HG03460 (cell line): ENCODE measurements at regions not wholly inside any gene's neighbourhood (a gene's known extent, or its start where the extent isn't known, plus 50 kb on each side); places are given as distances from the start of the nearest gene placed in this dataset.
"Not testable (repeated sequence)": the region's sequence is repeated elsewhere in the genome, so short reads cannot be mapped to it uniquely, and the experiment has no call there.

Source experiments
- ATAC-seq: cut with Tn5 transposase; IDR thresholded peaks from one replicate; pipeline ENCODE4 v1.9.1; 2021; ENCODE audit not compliant: unreplicated experiment

DNA sequence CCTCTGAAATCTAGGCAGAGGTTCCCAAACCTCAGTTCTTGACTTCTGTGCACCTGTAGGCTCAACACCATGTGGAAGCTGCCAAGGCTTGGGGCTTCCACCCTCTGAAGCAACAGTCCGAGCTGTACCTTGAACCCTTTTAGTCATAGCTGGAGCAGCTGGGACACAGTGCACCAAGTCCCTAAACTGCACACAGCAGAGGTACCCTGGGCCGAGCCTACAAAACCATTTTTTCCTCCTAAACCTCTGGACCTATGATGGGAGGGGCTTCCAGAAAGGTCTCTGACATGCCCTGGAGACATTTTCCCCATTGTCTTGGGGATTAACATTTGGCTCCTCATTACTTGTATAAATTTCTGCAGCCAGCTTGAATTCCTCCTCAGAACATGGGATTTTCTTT, 168.8 kb downstream of the TLE3 start:
- ATAC-seq = not testable (repeated sequence)

- ATAC-seq = no peak
These were observed 167.6 kb downstream of the TLE3 start for GRCh38 chr15:69929905-69930630.

- no peak for ATAC-seq
These were observed 167.0 kb downstream of the TLE3 start for GRCh38 chr15:69930754-69931153.

GRCh38 chr15:69931156-69931555, 166.6 kb downstream of the TLE3 start:
- ATAC-seq = no peak

- no peak for ATAC-seq
These were observed 163.1 kb downstream of the TLE3 start for GRCh38 chr15:69934607-69935006.

- no peak for ATAC-seq
These were observed 157.9 kb downstream of the TLE3 start for GRCh38 chr15:69939513-69940440.

- no peak for ATAC-seq
These were observed 157.0 kb downstream of the TLE3 start for GRCh38 chr15:69940441-69941300.

GRCh38 chr15:69941301-69941605, 156.5 kb downstream of the TLE3 start:
- ATAC-seq = no peak

GRCh38 chr15:69941706-69942495, 155.8 kb downstream of the TLE3 start:
- ATAC-seq = no peak

DNA sequence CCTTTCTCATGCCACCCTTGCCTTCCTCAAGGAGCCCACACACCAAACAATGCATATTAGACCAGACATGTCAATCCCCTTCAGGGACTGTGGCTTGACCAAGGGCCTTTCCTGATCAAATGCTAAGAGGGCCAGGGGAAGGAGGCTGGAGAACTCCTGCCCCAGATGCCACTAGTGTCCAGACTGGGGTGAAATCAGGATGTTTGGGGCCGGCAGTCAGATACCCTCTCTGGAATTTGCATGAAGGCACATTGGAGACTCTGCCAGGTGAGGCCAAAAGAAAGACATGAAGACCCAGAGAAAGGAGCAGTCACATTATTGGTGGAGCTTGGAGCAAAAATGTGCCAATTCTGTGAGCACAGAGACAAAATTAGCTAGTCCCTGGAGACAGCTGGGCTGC, 154.1 kb downstream of the TLE3 start:
- no peak for ATAC-seq

- no peak for ATAC-seq
These were observed 152.0 kb downstream of the TLE3 start for GRCh38 chr15:69945729-69946128.

GRCh38 chr15:69946870-69947269, 150.8 kb downstream of the TLE3 start:
- ATAC-seq = no peak

- ATAC-seq = no peak
These were observed 150.3 kb downstream of the TLE3 start for GRCh38 chr15:69947394-69947793.

DNA sequence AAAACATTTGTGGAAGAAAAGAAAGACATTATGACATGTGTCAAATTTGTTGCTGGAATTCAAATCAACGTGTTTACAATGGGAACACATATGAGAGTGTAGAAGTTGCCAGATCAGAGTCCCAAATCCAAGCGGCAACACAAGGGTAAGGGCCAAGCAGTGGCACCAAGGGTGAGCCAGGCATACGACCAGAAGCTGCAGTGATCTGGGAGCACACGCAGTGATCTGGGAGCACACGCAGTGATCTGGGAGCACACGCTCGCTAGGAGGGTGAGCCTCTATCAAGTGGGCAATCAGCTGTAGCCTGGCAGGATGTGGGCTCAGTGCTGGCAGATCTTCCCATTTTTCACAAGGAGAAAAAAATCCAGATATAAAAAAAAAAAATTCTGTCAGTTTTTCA, 148.2 kb downstream of the TLE3 start:
- no peak for ATAC-seq

DNA sequence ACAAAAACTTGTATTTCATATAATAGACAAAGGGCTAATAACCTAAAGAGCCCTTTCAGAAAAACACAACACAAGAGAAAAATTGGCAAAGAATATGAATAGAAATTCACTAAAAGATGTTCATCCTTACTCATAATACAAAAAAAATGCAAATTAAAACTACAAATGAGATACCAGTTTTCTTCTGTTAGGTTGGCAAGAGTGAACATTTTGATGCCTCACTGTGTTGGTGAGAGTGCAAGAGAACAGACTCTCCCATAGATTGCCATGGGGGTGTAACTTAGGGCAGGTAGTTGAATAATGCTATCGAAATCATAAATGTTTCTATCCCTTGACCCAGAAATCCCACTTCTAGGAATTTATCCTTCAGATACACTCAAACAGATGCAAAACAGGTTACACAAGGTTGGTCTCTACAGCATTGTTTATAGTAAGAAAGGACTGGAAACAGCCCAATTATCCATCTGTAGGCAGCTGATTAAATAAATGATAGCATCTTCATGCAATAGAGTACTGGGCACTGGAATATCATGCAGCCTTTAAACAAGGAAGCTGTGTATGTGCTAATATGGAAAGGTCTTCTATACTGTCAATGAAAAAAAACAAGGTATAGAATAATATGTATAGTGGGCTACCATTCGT, 146.3 kb downstream of the TLE3 start:
- no peak for ATAC-seq

GRCh38 chr15:69951898-69952555, 145.7 kb downstream of the TLE3 start:
- no peak for ATAC-seq

DNA sequence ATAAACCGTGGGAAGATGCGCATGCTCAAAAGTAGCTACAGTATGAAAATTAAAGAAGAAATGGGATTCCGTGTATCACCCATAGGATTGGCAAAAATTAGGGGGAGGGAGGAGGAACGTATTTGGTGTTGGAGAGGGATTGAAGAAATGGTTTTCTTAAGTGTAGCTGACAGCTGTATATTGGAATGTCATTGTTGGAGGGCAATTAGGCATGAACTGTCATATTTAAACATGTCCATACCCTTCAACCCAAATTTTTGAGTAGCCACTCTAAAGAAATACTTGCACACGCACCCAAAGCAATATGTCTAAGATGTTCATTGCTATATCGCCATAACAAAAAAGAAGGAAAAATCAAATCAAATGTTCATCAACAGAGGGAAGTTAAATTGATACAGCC, 144.7 kb downstream of the TLE3 start:
- ATAC-seq = no peak

DNA sequence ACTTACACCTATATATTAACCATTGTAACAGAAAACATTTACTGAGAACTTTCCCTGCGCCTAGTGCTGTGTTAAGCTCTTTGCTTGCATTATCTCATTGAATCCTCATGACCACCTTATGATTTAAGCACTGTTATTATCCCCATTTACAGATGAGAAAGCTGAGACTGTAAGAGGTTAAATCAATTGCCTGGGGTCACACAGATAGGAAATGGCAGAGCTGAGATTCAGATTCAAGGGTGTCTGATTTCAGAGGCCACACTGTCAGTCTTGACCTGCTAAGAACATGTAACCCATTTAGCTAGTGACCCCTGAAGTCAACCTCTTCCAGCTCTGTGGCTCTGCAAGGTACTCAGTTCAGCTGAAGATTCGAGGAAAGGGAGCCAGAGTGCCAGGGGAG, 143.9 kb downstream of the TLE3 start:
- ATAC-seq = no peak

DNA sequence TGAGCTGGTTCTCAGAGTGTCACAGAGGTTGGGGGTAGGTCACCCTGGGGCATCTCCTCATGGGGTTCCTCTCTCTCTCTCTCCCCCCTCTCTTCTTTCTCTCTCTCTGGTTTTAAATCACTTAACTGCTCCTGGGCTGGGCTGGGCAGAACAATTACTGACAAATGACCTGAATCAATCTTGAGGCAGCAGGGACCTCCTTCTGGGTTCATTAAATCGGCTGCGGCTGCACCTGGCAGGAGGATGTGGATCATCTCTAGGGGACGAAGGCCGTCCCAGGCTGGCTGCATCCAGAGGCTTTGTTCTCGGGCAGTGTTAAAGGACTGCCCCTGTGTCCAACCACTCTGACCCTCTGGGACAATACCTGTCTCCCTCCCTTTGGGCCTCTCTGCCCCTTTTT, 143.1 kb downstream of the TLE3 start:
- no peak for ATAC-seq
